ENCODE measurements at regions not wholly inside any gene's neighbourhood (a gene's known extent, or its start where the extent isn't known, plus 50 kb on each side); places are given as distances from the start of the nearest gene placed in this dataset.

DNA sequence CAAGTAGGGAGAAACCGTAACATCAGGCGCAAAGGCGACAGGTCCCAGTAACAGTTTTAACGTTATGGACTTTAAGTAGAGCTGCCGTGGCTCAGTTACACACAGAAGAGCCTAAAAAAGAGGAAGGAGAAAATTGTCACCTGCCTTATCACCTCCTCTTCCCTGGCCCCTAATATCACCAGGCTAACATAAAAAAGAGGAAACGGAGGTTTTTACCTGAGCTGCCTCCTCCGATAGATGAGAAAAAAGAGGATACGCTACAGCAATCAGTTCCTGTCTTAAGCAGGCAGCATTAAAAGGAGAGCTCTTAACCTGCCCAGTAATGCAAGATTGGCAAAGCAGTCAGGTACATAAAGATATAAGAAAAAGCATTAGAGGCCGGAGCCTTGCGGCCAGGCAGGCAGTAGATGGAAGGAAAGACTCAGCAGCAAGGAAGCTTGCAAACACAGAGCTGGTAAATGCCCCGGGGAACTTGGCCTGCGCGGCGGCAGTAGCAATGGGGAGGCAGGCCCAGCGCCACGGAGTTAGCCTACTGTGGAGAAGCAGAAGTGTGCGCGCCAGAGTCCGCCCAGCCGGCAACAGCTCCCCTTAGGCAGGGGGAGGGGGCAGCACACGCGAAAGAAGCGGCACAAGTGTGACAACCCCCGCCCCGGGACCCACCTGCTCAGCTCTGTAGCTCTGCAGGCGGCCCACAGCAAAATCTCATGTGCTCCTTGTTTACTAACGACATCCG, 116.3 kb upstream of the SCN7A start:
- Histone ChIP-seq H3K9me3 (ENCODE audit: low read length) (no peaks in the 10 kb centered on the region), H4K20me1 (ENCODE audit: insufficient read depth) (no peaks in the 10 kb centered on the region), H3K9ac (ENCODE audit: low read length) (no peak overlapping the region), H3F3A (ENCODE audit: insufficient read depth, low read length, poor library complexity, severe bottlenecking) (no peaks in the 10 kb centered on the region), H3K9me2 (ENCODE audit: insufficient read depth, low read length) (no peaks in the 10 kb centered on the region), H3K36me3 (ENCODE audit: insufficient read depth, low read length) (no peaks in the 10 kb centered on the region), H2AFZ (ENCODE audit: low read depth, low read length) (no peak overlapping the region), H3K4me2 (ENCODE audit: low read length) (no peak overlapping the region), H3K27me3 (ENCODE audit: insufficient read depth, low read depth, low read length) (no peaks in the 10 kb centered on the region), H3K27ac (ENCODE audit: low read length) (no peak overlapping the region), H3K4me3 (ENCODE audit: low read length) (no peak overlapping the region), H3K79me2 (replicated peaks; ENCODE audit: insufficient read depth, low read length) (no peaks in the 10 kb centered on the region)
- TF ChIP-seq RAD21 (conservative IDR thresholded peaks at IDR 0.05): no peak

DNA sequence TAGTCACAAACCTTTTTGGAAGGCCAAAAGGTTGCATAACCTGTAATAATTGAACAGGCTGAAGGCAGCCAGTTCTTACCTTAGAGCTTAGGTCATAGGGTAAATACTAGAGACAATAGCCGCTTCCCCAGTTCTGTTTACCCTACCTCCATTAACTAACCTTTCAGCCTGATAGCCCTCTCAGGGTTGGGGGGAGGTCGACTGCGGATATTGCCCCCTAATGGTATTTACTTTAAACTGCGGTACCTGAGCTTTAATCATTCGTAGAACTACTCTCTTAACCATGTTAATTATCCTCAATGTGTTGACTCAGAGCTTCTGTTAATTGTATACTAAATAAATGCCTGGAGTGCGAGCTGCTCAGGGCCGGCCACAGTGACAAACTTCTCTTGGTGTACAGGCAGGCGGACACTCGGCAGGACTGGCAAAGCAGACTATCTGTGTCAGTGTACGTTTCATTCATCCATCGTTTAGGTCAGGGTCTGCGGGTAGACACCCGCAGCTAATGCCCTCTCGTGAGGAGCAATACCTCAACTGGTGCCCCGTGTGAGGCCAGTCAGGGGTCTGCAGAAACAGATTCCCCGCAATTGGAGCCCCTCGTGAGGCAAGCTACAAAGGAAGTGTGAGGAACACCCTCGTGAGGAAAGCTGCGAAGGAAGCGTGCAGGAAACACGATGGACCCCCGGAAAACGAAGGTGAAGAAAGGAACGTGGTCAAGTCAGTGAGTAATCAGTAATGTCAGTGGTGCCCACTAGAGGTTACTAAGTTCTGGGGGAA, 115.3 kb upstream of the SCN7A start:
- Histone ChIP-seq H3K79me2 (replicated peaks; ENCODE audit: insufficient read depth, low read length) (no peaks in the 10 kb centered on the region), H3F3A (ENCODE audit: insufficient read depth, low read length, poor library complexity, severe bottlenecking) (no peaks in the 10 kb centered on the region), H3K27ac (ENCODE audit: low read length) (no peak overlapping the region), H3K27me3 (ENCODE audit: insufficient read depth, low read depth, low read length) (no peaks in the 10 kb centered on the region), H3K9me3 (ENCODE audit: low read length) (no peaks in the 10 kb centered on the region), H3K36me3 (ENCODE audit: insufficient read depth, low read length) (no peaks in the 10 kb centered on the region), H3K4me2 (ENCODE audit: low read length) (no peak overlapping the region), H4K20me1 (ENCODE audit: insufficient read depth) (no peaks in the 10 kb centered on the region), H3K9me2 (ENCODE audit: insufficient read depth, low read length) (no peaks in the 10 kb centered on the region), H2AFZ (ENCODE audit: low read depth, low read length) (no peak overlapping the region), H3K4me3 (ENCODE audit: low read length) (no peak overlapping the region), H3K9ac (ENCODE audit: low read length) (no peak overlapping the region)
- TF ChIP-seq EP300 (conservative IDR thresholded peaks at IDR 0.05; ENCODE audit: poor library complexity, severe bottlenecking) (no peak), POLR2AphosphoS5 (IDR thresholded peaks at IDR 0.05) (no peak), RAD21 (conservative IDR thresholded peaks at IDR 0.05) (no peak), TAF1 (IDR thresholded peaks at IDR 0.05; ENCODE audit: low read depth) (no peak), SMC3 (conservative IDR thresholded peaks at IDR 0.05; ENCODE audit: poor library complexity) (no peak), MXI1 (conservative IDR thresholded peaks at IDR 0.05; ENCODE audit: poor library complexity, severe bottlenecking) (no peak)
- TF ChIP-seq, protein P1, sequence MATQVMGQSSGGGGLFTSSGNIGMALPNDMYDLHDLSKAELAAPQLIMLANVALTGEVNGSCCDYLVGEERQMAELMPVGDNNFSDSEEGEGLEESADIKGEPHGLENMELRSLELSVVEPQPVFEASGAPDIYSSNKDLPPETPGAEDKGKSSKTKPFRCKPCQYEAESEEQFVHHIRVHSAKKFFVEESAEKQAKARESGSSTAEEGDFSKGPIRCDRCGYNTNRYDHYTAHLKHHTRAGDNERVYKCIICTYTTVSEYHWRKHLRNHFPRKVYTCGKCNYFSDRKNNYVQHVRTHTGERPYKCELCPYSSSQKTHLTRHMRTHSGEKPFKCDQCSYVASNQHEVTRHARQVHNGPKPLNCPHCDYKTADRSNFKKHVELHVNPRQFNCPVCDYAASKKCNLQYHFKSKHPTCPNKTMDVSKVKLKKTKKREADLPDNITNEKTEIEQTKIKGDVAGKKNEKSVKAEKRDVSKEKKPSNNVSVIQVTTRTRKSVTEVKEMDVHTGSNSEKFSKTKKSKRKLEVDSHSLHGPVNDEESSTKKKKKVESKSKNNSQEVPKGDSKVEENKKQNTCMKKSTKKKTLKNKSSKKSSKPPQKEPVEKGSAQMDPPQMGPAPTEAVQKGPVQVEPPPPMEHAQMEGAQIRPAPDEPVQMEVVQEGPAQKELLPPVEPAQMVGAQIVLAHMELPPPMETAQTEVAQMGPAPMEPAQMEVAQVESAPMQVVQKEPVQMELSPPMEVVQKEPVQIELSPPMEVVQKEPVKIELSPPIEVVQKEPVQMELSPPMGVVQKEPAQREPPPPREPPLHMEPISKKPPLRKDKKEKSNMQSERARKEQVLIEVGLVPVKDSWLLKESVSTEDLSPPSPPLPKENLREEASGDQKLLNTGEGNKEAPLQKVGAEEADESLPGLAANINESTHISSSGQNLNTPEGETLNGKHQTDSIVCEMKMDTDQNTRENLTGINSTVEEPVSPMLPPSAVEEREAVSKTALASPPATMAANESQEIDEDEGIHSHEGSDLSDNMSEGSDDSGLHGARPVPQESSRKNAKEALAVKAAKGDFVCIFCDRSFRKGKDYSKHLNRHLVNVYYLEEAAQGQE (IDR thresholded peaks at IDR 0.05; ENCODE audit: borderline replicate concordance): no peak

DNA sequence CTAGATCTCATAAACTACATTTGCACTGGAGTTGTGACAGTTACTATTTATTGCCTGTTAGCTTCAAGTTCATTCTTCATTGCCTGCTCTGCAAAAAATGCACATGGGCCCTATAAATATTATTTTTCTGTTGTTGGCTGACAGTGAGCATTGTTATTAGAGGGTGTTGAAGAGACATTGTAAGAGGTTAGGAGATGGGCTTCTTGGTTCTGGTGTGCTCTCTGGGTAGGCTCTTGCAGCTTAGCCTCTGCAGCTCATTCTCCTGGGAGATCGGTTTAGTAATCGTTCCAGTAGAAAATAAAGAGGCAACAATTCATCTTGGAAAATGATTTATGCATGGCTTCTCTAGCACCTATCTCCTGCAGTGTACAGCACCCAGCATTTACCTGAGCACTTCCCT, 113.8 kb upstream of the SCN7A start:
- H3K9me3 ChIP-seq (ENCODE audit: low read length): no peaks in the 10 kb centered on the region
- H4K20me1 ChIP-seq (ENCODE audit: insufficient read depth): no peaks in the 10 kb centered on the region
- no peaks in the 10 kb centered on the region for H3K36me3 ChIP-seq (ENCODE audit: insufficient read depth, low read length)
- no peak overlapping the region for H3K4me2 ChIP-seq (ENCODE audit: low read length)
- no peak overlapping the region for H3K27ac ChIP-seq (ENCODE audit: low read length)
- no peaks in the 10 kb centered on the region for H3K9me2 ChIP-seq (ENCODE audit: insufficient read depth, low read length)
- no peak overlapping the region for H3K9ac ChIP-seq (ENCODE audit: low read length)
- TF ChIP-seq EP300 (conservative IDR thresholded peaks at IDR 0.05; ENCODE audit: poor library complexity, severe bottlenecking) (no peak), MXI1 (conservative IDR thresholded peaks at IDR 0.05; ENCODE audit: poor library complexity, severe bottlenecking) (no peak), RAD21 (conservative IDR thresholded peaks at IDR 0.05) (no peak)
- TF ChIP-seq, protein P2, sequence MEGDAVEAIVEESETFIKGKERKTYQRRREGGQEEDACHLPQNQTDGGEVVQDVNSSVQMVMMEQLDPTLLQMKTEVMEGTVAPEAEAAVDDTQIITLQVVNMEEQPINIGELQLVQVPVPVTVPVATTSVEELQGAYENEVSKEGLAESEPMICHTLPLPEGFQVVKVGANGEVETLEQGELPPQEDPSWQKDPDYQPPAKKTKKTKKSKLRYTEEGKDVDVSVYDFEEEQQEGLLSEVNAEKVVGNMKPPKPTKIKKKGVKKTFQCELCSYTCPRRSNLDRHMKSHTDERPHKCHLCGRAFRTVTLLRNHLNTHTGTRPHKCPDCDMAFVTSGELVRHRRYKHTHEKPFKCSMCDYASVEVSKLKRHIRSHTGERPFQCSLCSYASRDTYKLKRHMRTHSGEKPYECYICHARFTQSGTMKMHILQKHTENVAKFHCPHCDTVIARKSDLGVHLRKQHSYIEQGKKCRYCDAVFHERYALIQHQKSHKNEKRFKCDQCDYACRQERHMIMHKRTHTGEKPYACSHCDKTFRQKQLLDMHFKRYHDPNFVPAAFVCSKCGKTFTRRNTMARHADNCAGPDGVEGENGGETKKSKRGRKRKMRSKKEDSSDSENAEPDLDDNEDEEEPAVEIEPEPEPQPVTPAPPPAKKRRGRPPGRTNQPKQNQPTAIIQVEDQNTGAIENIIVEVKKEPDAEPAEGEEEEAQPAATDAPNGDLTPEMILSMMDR (IDR thresholded peaks at IDR 0.05; ENCODE audit: poor library complexity, severe bottlenecking): no peak
- TF ChIP-seq, protein P1 (IDR thresholded peaks at IDR 0.05; ENCODE audit: borderline replicate concordance): no peak
- no peaks in the 10 kb centered on the region for H3K79me2 ChIP-seq (replicated peaks; ENCODE audit: insufficient read depth, low read length)
- no peak overlapping the region for H3K4me3 ChIP-seq (ENCODE audit: low read length)
- no peaks in the 10 kb centered on the region for H3F3A ChIP-seq (ENCODE audit: insufficient read depth, low read length, poor library complexity, severe bottlenecking)
- no peaks in the 10 kb centered on the region for H3K27me3 ChIP-seq (ENCODE audit: insufficient read depth, low read depth, low read length)
- no peak overlapping the region for H2AFZ ChIP-seq (ENCODE audit: low read depth, low read length)
